RWPE2 (cell line): ENCODE measurements at regions not wholly inside any gene's neighbourhood (a gene's known extent, or its start where the extent isn't known, plus 50 kb on each side); places are given as distances from the start of the nearest gene placed in this dataset.

Experiments used
- ATAC-seq: fragments of 200-7000 bp; cut with Tn5 transposase; 3 replicates; pipeline ENCODE4 v1.9.1; 2021; ENCODE audit warnings: low read depth
- DNase-seq: peaks from one replicate; pipeline ENCODE4 v3.0.0-alpha.2; 2020; ENCODE audit warnings: low spot score
- H3K27ac ChIP-seq: fragments of 450-650 bp; 2 replicates; pipeline ENCODE4 v1.5.1; 2017; ENCODE audit warnings: mild to moderate bottlenecking; ENCODE audit not compliant: poor library complexity, severe bottlenecking
- H3K27me3 ChIP-seq: fragments of 250-450 bp; sonication (Bioruptor Pico); 2 replicates; pipeline ENCODE4 v1.5.1; 2021; ENCODE audit warnings: mild to moderate bottlenecking, moderate library complexity; ENCODE audit not compliant: insufficient read depth, poor library complexity, severe bottlenecking
- H3K36me3 ChIP-seq: fragments of 250-450 bp; sonication (Bioruptor Pico); 2 replicates; pipeline ENCODE4 v1.5.1; 2020; ENCODE audit warnings: low read depth, mild to moderate bottlenecking, moderate library complexity
- H3K4me1 ChIP-seq: fragments of 250-450 bp; sonication (Bioruptor Pico); 2 replicates; pipeline ENCODE4 v1.5.1; 2021; ENCODE audit warnings: mild to moderate bottlenecking, moderate library complexity; ENCODE audit not compliant: insufficient read depth, poor library complexity, severe bottlenecking
- H3K4me3 ChIP-seq: fragments of 250-450 bp; sonication (Bioruptor Pico); 2 replicates; pipeline ENCODE4 v1.5.1; 2021; ENCODE audit warnings: mild to moderate bottlenecking, moderate library complexity; ENCODE audit not compliant: severe bottlenecking
- H3K9me3 ChIP-seq: fragments of 250-450 bp; sonication (Bioruptor Pico); 2 replicates; pipeline ENCODE4 v1.5.1; 2021; ENCODE audit warnings: mild to moderate bottlenecking, moderate library complexity; ENCODE audit not compliant: severe bottlenecking
- TF ChIP-seq, protein P1 (sequence below): fragments of 450-650 bp; IDR thresholded peaks from one replicate; pipeline ENCODE4 v1.5.1; 2017; ENCODE audit warnings: mild to moderate bottlenecking, moderate library complexity; ENCODE audit not compliant: poor library complexity, severe bottlenecking

GRCh38 chr3:153356908-153357307 lies 194.9 kb downstream of the RAP2B start:
- no peaks in the 10 kb centered on the region for H3K27me3 ChIP-seq
- DNase-seq: no peak
- no peak overlapping the region for H3K27ac ChIP-seq
- no peaks in the 10 kb centered on the region for H3K36me3 ChIP-seq
- no peak for ATAC-seq
- no peak overlapping the region for H3K4me3 ChIP-seq
- no peaks in the 10 kb centered on the region for H3K4me1 ChIP-seq
- no peaks in the 10 kb centered on the region for H3K9me3 ChIP-seq
- TF ChIP-seq, protein P1, sequence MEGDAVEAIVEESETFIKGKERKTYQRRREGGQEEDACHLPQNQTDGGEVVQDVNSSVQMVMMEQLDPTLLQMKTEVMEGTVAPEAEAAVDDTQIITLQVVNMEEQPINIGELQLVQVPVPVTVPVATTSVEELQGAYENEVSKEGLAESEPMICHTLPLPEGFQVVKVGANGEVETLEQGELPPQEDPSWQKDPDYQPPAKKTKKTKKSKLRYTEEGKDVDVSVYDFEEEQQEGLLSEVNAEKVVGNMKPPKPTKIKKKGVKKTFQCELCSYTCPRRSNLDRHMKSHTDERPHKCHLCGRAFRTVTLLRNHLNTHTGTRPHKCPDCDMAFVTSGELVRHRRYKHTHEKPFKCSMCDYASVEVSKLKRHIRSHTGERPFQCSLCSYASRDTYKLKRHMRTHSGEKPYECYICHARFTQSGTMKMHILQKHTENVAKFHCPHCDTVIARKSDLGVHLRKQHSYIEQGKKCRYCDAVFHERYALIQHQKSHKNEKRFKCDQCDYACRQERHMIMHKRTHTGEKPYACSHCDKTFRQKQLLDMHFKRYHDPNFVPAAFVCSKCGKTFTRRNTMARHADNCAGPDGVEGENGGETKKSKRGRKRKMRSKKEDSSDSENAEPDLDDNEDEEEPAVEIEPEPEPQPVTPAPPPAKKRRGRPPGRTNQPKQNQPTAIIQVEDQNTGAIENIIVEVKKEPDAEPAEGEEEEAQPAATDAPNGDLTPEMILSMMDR: no peak

DNA sequence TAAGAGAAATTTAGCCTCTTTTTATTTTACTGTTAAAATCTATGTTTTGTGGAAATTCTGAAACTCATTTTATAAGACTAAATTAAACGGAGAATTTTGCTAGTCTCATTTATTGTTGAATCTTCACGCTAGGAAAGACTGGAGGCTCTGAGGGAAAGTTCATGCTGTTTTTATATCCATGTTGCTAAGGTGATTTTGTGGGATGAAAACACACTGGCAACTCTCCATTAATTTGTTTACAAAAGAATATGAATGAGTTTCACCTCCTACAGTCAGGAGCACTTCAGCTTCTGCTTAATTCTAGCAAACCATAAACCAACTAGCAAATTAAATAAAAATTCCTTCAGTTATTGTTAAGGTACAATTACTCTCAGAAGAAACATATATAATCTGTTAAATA lies 195.4 kb downstream of the RAP2B start:
- TF ChIP-seq, protein P1: no peak
- no peak overlapping the region for H3K27ac ChIP-seq
- no peaks in the 10 kb centered on the region for H3K4me1 ChIP-seq
- H3K27me3 ChIP-seq: no peaks in the 10 kb centered on the region
- ATAC-seq (no peak), DNase-seq (no peak)
- H3K4me3 ChIP-seq: no peak overlapping the region
- no peaks in the 10 kb centered on the region for H3K36me3 ChIP-seq
- no peaks in the 10 kb centered on the region for H3K9me3 ChIP-seq

- ATAC-seq (no peak), DNase-seq (no peak)
- Histone ChIP-seq H3K4me3 (no peak overlapping the region), H3K9me3 (no peaks in the 10 kb centered on the region), H3K27ac (no peak overlapping the region), H3K27me3 (no peaks in the 10 kb centered on the region), H3K36me3 (no peaks in the 10 kb centered on the region), H3K4me1 (no peaks in the 10 kb centered on the region)
- TF ChIP-seq, protein P1: no peak
Observed at GRCh38 chr3:153369561-153370374, 207.7 kb downstream of the RAP2B start.

- no peaks in the 10 kb centered on the region for H3K9me3 ChIP-seq
- DNase-seq: no peak
Observed at GRCh38 chr3:153370680-153371079, 208.7 kb downstream of the RAP2B start.

More at GRCh38 chr3:153370680-153371079, 208.7 kb downstream of the RAP2B start:
- H3K27ac ChIP-seq: no peak overlapping the region
- H3K4me1 ChIP-seq: no peaks in the 10 kb centered on the region
- ATAC-seq: no peak
- H3K36me3 ChIP-seq: no peaks in the 10 kb centered on the region
- no peak overlapping the region for H3K4me3 ChIP-seq
- TF ChIP-seq, protein P1: no peak
- H3K27me3 ChIP-seq: no peaks in the 10 kb centered on the region
